ENCODE measurements at regions not wholly inside any gene's neighbourhood (a gene's known extent, or its start where the extent isn't known, plus 50 kb on each side); places are given as distances from the start of the nearest gene placed in this dataset.

- DNase-seq (ENCODE audit: low spot score), result no peak
Observed at GRCh38 chr6:156413154-156413553, 364.0 kb upstream of the ARID1B start.

- DNase-seq (ENCODE audit: low spot score), result no peak
Observed at GRCh38 chr6:156410649-156411048, 366.5 kb upstream of the ARID1B start.

- DNase-seq (ENCODE audit: low spot score), result no peak
Observed at GRCh38 chr6:156408655-156409054, 368.5 kb upstream of the ARID1B start.

GRCh38 chr6:156407334-156407733 lies 369.8 kb upstream of the ARID1B start:
- DNase-seq (ENCODE audit: low spot score), result no peak

GRCh38 chr6:156406688-156407087 lies 370.5 kb upstream of the ARID1B start:
- no peak for DNase-seq (ENCODE audit: low spot score)

GRCh38 chr6:156406099-156406498 lies 371.1 kb upstream of the ARID1B start:
- no peak for DNase-seq (ENCODE audit: low spot score)

- no peak for DNase-seq (ENCODE audit: low spot score)
Observed at GRCh38 chr6:156402628-156403027, 374.6 kb upstream of the ARID1B start.

- no peak for DNase-seq (ENCODE audit: low spot score)
Observed at GRCh38 chr6:156402227-156402626, 375.0 kb upstream of the ARID1B start.

GRCh38 chr6:156400487-156400886 lies 376.7 kb upstream of the ARID1B start:
- DNase-seq (ENCODE audit: low spot score), result no peak

- no peak for DNase-seq (ENCODE audit: low spot score)
Observed at GRCh38 chr6:156398966-156399365, 378.2 kb upstream of the ARID1B start.

- no peak for DNase-seq (ENCODE audit: low spot score)
Observed at GRCh38 chr6:156398371-156398770, 378.8 kb upstream of the ARID1B start.

- DNase-seq (ENCODE audit: low spot score), result no peak
Observed at GRCh38 chr6:156396791-156397418, 380.3 kb upstream of the ARID1B start.

- DNase-seq (ENCODE audit: low spot score), result no peak
Observed at GRCh38 chr6:156396068-156396771, 381.0 kb upstream of the ARID1B start.

- no peak for DNase-seq (ENCODE audit: low spot score)
Observed at GRCh38 chr6:156395276-156395675, 381.9 kb upstream of the ARID1B start.

- no peak for DNase-seq (ENCODE audit: low spot score)
Observed at GRCh38 chr6:156392648-156393047, 384.5 kb upstream of the ARID1B start.

GRCh38 chr6:156391977-156392376 lies 385.2 kb upstream of the ARID1B start:
- no peak for DNase-seq (ENCODE audit: low spot score)

- no peak for DNase-seq (ENCODE audit: low spot score)
Observed at GRCh38 chr6:156391061-156391672, 386.0 kb upstream of the ARID1B start.

- no peak for DNase-seq (ENCODE audit: low spot score)
Observed at GRCh38 chr6:156390621-156391020, 386.6 kb upstream of the ARID1B start.

GRCh38 chr6:156389296-156389695 lies 387.9 kb upstream of the ARID1B start:
- no peak for DNase-seq (ENCODE audit: low spot score)

GRCh38 chr6:156387472-156387871 lies 389.7 kb upstream of the ARID1B start:
- DNase-seq (ENCODE audit: low spot score), result no peak

- DNase-seq (ENCODE audit: low spot score), result no peak
Observed at GRCh38 chr6:156383059-156383458, 394.1 kb upstream of the ARID1B start.

- DNase-seq (ENCODE audit: low spot score), result no peak
Observed at GRCh38 chr6:156379392-156380289, 397.5 kb upstream of the ARID1B start.

Data from COLO829 (cell line).